ENCODE measurements at regions not wholly inside any gene's neighbourhood (a gene's known extent, or its start where the extent isn't known, plus 50 kb on each side); places are given as distances from the start of the nearest gene placed in this dataset.

- no peaks in the 10 kb centered on the region for H4K20me1 ChIP-seq (ENCODE audit: insufficient read depth, low read length)
- H3K9ac ChIP-seq (ENCODE audit: low read length), result no peak overlapping the region
- no peak overlapping the region for H3K4me2 ChIP-seq (ENCODE audit: low read depth, low read length)
- no peaks in the 10 kb centered on the region for H3K36me3 ChIP-seq (replicated peaks; ENCODE audit: insufficient read depth, low read length)
- TF ChIP-seq EZH2 (optimal IDR thresholded peaks at IDR 0.05; ENCODE audit: low read depth, low read length) (no peak), CTCF (IDR thresholded peaks at IDR 0.05; ENCODE audit: low read length) (no peak), EZH2phosphoT487 (IDR thresholded peaks at IDR 0.05; ENCODE audit: low read length) (no peak)
- no peaks in the 10 kb centered on the region for H3K9me2 ChIP-seq (replicated peaks; ENCODE audit: insufficient read depth, low read length)
- H3K27me3 ChIP-seq (replicated peaks; ENCODE audit: insufficient read depth, low read length), result no peaks in the 10 kb centered on the region
- H3K9me3 ChIP-seq (replicated peaks; ENCODE audit: insufficient read depth, low read length), result no peaks in the 10 kb centered on the region
- DNase-seq, result no peak
- H3K27ac ChIP-seq (ENCODE audit: low read length), result no peak overlapping the region
- no peak overlapping the region for H2AFZ ChIP-seq (ENCODE audit: low read length)
- no peaks in the 10 kb centered on the region for H3K79me2 ChIP-seq (ENCODE audit: low read length)
- no peaks in the 10 kb centered on the region for H3F3A ChIP-seq (ENCODE audit: insufficient read depth, low read length)
- no peaks in the 10 kb centered on the region for H3K4me1 ChIP-seq (ENCODE audit: low read length)
- H3K4me3 ChIP-seq (ENCODE audit: low read length), result no peak overlapping the region
These were observed 274.6 kb upstream of the BOD1L1 start for GRCh38 chr4:13902146-13902545.

- no peak overlapping the region for H3K27ac ChIP-seq (ENCODE audit: low read length)
- no peak for DNase-seq
- no peaks in the 10 kb centered on the region for H3K9me2 ChIP-seq (replicated peaks; ENCODE audit: insufficient read depth, low read length)
- H3K4me3 ChIP-seq (ENCODE audit: low read length), result no peak overlapping the region
- no peaks in the 10 kb centered on the region for H3K9me3 ChIP-seq (replicated peaks; ENCODE audit: insufficient read depth, low read length)
- H3K79me2 ChIP-seq (ENCODE audit: low read length), result no peaks in the 10 kb centered on the region
- no peaks in the 10 kb centered on the region for H3F3A ChIP-seq (ENCODE audit: insufficient read depth, low read length)
- no peaks in the 10 kb centered on the region for H4K20me1 ChIP-seq (ENCODE audit: insufficient read depth, low read length)
- H2AFZ ChIP-seq (ENCODE audit: low read length), result no peak overlapping the region
- H3K4me2 ChIP-seq (ENCODE audit: low read depth, low read length), result no peak overlapping the region
- no peak overlapping the region for H3K9ac ChIP-seq (ENCODE audit: low read length)
- H3K27me3 ChIP-seq (replicated peaks; ENCODE audit: insufficient read depth, low read length), result no peaks in the 10 kb centered on the region
- no peaks in the 10 kb centered on the region for H3K4me1 ChIP-seq (ENCODE audit: low read length)
- H3K36me3 ChIP-seq (replicated peaks; ENCODE audit: insufficient read depth, low read length), result no peaks in the 10 kb centered on the region
- TF ChIP-seq EZH2phosphoT487 (IDR thresholded peaks at IDR 0.05; ENCODE audit: low read length) (no peak), CTCF (IDR thresholded peaks at IDR 0.05; ENCODE audit: low read length) (no peak), EZH2 (optimal IDR thresholded peaks at IDR 0.05; ENCODE audit: low read depth, low read length) (no peak)
These were observed 275.5 kb upstream of the BOD1L1 start for GRCh38 chr4:13903061-13903460.

GRCh38 chr4:13903901-13904300 lies 276.4 kb upstream of the BOD1L1 start:
- no peak for DNase-seq
- H3F3A ChIP-seq (ENCODE audit: insufficient read depth, low read length), result no peaks in the 10 kb centered on the region
- no peaks in the 10 kb centered on the region for H3K27me3 ChIP-seq (replicated peaks; ENCODE audit: insufficient read depth, low read length)
- no peak overlapping the region for H3K4me2 ChIP-seq (ENCODE audit: low read depth, low read length)
- no peak overlapping the region for H2AFZ ChIP-seq (ENCODE audit: low read length)
- no peaks in the 10 kb centered on the region for H3K9me2 ChIP-seq (replicated peaks; ENCODE audit: insufficient read depth, low read length)
- no peaks in the 10 kb centered on the region for H3K4me1 ChIP-seq (ENCODE audit: low read length)
- no peaks in the 10 kb centered on the region for H3K36me3 ChIP-seq (replicated peaks; ENCODE audit: insufficient read depth, low read length)
- TF ChIP-seq EZH2phosphoT487 (IDR thresholded peaks at IDR 0.05; ENCODE audit: low read length) (no peak), EZH2 (optimal IDR thresholded peaks at IDR 0.05; ENCODE audit: low read depth, low read length) (no peak), CTCF (IDR thresholded peaks at IDR 0.05; ENCODE audit: low read length) (no peak)
- no peaks in the 10 kb centered on the region for H4K20me1 ChIP-seq (ENCODE audit: insufficient read depth, low read length)
- H3K79me2 ChIP-seq (ENCODE audit: low read length), result no peaks in the 10 kb centered on the region
- H3K4me3 ChIP-seq (ENCODE audit: low read length), result no peak overlapping the region
- H3K9ac ChIP-seq (ENCODE audit: low read length), result no peak overlapping the region
- H3K9me3 ChIP-seq (replicated peaks; ENCODE audit: insufficient read depth, low read length), result no peaks in the 10 kb centered on the region
- H3K27ac ChIP-seq (ENCODE audit: low read length), result no peak overlapping the region

All from MM.1S (cell line).